ENCODE measurements at regions not wholly inside any gene's neighbourhood (a gene's known extent, or its start where the extent isn't known, plus 50 kb on each side); places are given as distances from the start of the nearest gene placed in this dataset.
A peak's percentile ranks its signal among the peaks of the same experiment; 100 is the strongest.

- DNase-seq (ENCODE audit: low spot score) = no peak
These were observed 73.4 kb downstream of the NTMT2 start for GRCh38 chr1:170219163-170219562.

GRCh38 chr1:170221031-170221430, 75.3 kb downstream of the NTMT2 start:
- no peak for DNase-seq (ENCODE audit: low spot score)

- DNase-seq (ENCODE audit: low spot score) = no peak
These were observed 75.7 kb downstream of the NTMT2 start for GRCh38 chr1:170221495-170221894.

GRCh38 chr1:170224469-170224868, 78.7 kb downstream of the NTMT2 start:
- DNase-seq (ENCODE audit: low spot score) = no peak

- DNase-seq (ENCODE audit: low spot score) = no peak
These were observed 80.2 kb downstream of the NTMT2 start for GRCh38 chr1:170225781-170226530.

GRCh38 chr1:170226767-170227166, 81.0 kb downstream of the NTMT2 start:
- DNase-seq (ENCODE audit: low spot score) = no peak

- no peak for DNase-seq (ENCODE audit: low spot score)
These were observed 84.6 kb downstream of the NTMT2 start for GRCh38 chr1:170230323-170230722.

- peak; percentile 3 for DNase-seq (ENCODE audit: low spot score)
These were observed 85.9 kb downstream of the NTMT2 start for GRCh38 chr1:170231662-170232061.

- no peak for DNase-seq (ENCODE audit: low spot score)
These were observed 93.1 kb downstream of the NTMT2 start for GRCh38 chr1:170238704-170239391.

GRCh38 chr1:170239445-170239844, 93.7 kb downstream of the NTMT2 start:
- no peak for DNase-seq (ENCODE audit: low spot score)

- no peak for DNase-seq (ENCODE audit: low spot score)
These were observed 94.7 kb downstream of the NTMT2 start for GRCh38 chr1:170240409-170240808.

- DNase-seq (ENCODE audit: low spot score) = no peak
These were observed 95.6 kb downstream of the NTMT2 start for GRCh38 chr1:170241266-170241851.

GRCh38 chr1:170247751-170248521, 102.2 kb downstream of the NTMT2 start:
- DNase-seq (ENCODE audit: low spot score) = no peak

GRCh38 chr1:170250531-170251276, 104.9 kb downstream of the NTMT2 start:
- DNase-seq (ENCODE audit: low spot score) = no peak

- DNase-seq (ENCODE audit: low spot score) = no peak
These were observed 107.3 kb downstream of the NTMT2 start for GRCh38 chr1:170252851-170253579.

- no peak for DNase-seq (ENCODE audit: low spot score)
These were observed 108.6 kb downstream of the NTMT2 start for GRCh38 chr1:170254371-170254770.

GRCh38 chr1:170261669-170262068, 115.9 kb downstream of the NTMT2 start:
- DNase-seq (ENCODE audit: low spot score) = no peak

GRCh38 chr1:170262276-170262939, 116.6 kb downstream of the NTMT2 start:
- no peak for DNase-seq (ENCODE audit: low spot score)

- DNase-seq (ENCODE audit: low spot score) = no peak
These were observed 119.5 kb downstream of the NTMT2 start for GRCh38 chr1:170265234-170265633.

- DNase-seq (ENCODE audit: low spot score) = no peak
These were observed 121.6 kb downstream of the NTMT2 start for GRCh38 chr1:170267317-170267716.
